T-helper 2 cell treated with Interferon-gamma antibody and Interleukin-4, amounts not matched to agents 100 ng/mL and 5 ng/mL, for 36 hours (primary cell): ENCODE measurements at regions not wholly inside any gene's neighbourhood (a gene's known extent, or its start where the extent isn't known, plus 50 kb on each side); places are given as distances from the start of the nearest gene placed in this dataset.

Experiments
- intact Hi-C: fragments of 100-400 bp; cut with micrococcal nuclease; formaldehyde crosslinking; loops from one replicate; pipeline ENCODE4 v1.15.1; 2023

GRCh38 chr5:3948838-3949237 is 353.2 kb downstream of the IRX1 start:
- intact Hi-C loops: no loop called here

DNA sequence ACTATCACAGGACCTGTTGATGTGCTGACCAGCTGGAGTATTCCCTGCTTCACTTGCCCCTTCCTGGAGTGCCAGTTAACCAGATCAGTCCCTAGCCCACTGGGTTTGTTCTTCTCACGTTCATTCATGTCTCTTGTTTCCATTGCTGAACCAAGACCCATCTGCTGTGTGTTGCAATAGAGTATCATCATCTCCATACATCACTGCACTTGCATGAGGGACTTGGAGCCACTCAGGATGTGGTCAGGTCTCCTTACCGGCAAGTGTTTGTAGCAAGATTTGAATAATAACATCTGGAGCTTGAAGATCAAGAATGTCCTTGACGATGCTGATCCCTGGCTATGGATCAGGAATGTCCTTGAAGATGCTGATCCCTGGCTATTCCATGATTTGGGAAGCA is 358.6 kb downstream of the IRX1 start:
- intact Hi-C loops: no loop called here

DNA sequence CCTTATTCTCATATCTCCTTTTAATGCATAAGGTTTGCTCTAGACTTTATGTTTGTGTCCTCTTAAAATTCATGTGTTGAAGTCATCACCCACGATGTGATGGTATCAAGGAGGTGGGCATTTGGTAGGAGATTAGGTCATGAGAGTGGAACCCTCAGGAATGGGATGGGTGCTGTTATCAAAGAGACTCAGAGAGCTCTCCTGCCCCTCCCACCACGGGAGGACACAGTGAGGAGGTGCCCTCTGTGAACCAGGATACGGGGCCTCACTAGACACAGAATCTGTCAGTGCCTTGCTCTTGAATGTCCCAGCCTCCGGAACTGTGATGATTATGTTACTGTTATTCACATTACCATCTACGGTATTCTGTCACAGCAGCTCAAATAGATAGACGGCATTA is 359.0 kb downstream of the IRX1 start:
- intact Hi-C loops: no loop called here

DNA sequence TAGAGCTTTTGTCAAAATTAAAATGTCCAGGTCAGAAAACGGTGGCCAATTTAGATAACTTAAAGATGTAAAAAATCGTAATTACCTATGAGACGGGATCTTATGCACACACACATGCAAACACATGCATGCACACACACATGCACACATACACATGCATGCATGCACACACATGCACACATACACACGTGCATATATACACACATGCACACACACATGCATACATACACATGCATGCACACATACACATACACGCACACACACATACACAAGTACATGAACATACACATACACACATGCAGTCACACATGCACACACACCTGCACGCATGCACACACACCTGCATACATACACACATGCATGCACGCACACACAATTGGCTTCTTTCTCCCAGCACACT is 362.0 kb downstream of the IRX1 start:
- intact Hi-C loops: no loop called here

- intact Hi-C loops: no loop called here
Observed at GRCh38 chr5:3958389-3958788, 362.8 kb downstream of the IRX1 start.

- intact Hi-C loops: no loop called here
Observed at GRCh38 chr5:3962113-3962512, 366.5 kb downstream of the IRX1 start.

GRCh38 chr5:3963652-3964051 is 368.0 kb downstream of the IRX1 start:
- intact Hi-C loops: no loop called here

- intact Hi-C loops: no loop called here
Observed at GRCh38 chr5:3980156-3980555, 384.5 kb downstream of the IRX1 start.

GRCh38 chr5:3987867-3988266 is 392.2 kb downstream of the IRX1 start:
- intact Hi-C loops: no loop called here

DNA sequence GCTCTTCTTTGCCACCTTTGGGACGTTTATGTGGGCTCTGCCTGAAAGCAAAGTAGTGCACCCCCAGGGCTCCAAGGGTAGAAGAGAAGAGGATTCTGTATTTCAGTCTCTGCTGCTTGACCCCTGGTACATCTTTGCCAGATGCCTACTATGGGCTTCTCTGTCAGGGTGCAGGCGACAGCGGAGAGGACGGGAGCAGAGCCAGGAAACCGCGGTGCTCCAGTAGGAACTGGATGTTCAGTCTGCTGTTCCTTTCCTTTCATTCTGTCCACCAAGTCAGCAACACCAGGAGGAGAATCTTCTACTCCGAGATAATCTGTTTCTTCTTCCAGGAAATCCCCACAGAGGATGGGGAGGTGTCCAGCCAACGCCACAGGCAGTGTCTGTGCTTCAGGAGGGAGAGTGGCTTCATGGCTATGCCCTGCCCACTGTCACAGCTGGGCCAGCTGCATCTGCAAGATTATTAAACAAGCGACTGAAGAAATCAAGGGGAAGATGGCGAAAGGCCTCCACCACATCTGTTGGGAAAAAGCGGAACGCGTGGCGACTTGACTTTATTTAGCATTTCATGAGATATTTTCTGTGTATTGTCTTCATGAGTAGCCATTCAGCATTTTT is 398.3 kb downstream of the IRX1 start:
- intact Hi-C loops: no loop called here

DNA sequence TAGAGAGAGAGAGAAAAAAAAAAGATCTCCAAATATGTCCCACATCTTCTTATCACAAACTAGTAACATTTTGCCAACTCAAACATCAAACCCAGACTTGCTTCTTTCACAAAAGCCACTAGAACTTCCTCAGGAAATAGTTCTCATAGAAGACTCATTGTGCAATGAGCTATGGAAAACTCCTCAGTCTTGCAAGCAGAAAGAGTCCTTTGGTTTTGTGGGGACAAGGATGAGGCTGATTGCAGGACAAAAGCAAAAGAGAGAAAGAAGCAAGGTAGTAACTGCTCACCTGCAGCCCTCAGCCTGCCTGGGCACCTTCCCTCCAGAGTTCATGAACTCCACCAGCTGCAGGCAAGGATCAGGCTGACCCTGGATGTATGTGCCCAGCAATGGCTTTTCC is 399.0 kb downstream of the IRX1 start:
- intact Hi-C loops: no loop called here

- intact Hi-C loops: no loop called here
Observed at GRCh38 chr5:3995954-3996619, 400.5 kb downstream of the IRX1 start.

GRCh38 chr5:3996707-3997336 is 401.2 kb downstream of the IRX1 start:
- intact Hi-C loops: no loop called here

- intact Hi-C loops: no loop called here
Observed at GRCh38 chr5:3997670-3998069, 402.0 kb downstream of the IRX1 start.

- intact Hi-C loops: no loop called here
Observed at GRCh38 chr5:3999929-4000328, 404.3 kb downstream of the IRX1 start.

GRCh38 chr5:4001004-4001403 is 405.4 kb downstream of the IRX1 start:
- intact Hi-C loops: no loop called here

DNA sequence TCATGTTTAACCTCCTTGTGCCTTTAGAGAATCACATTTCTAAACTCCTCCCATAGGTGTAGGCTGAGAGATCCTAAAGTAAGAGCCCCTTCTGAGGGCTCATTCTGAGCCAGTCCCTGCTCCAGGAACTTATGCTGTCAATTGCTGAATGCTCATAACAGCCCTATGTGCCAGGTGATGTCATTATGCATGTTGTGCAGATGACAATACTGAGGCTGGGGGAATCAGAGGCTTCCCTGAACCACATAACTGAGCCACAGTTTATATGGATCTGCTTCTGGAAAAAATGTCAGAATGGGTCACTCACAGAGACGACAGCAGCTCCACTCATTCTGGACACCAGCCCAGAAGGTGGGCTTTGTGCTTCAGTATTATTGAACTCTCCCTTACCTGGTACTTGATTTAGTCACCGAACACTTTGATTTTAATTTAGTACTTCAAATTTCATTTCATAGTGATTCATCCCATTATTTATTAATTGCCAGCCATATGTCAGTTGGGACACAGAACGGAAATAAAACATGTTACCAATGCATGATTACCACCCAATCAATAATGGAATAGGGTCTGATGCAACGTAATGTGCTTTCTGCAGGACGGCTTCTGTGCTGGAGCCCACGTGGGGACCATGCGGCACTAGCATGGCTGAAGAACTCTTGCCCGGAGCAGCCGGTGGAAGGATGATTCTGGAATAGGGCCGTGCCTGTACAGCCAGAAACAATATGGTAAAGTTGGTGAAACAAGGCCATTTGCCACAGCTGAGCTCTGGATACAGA is 406.3 kb downstream of the IRX1 start:
- intact Hi-C loops: no loop called here

DNA sequence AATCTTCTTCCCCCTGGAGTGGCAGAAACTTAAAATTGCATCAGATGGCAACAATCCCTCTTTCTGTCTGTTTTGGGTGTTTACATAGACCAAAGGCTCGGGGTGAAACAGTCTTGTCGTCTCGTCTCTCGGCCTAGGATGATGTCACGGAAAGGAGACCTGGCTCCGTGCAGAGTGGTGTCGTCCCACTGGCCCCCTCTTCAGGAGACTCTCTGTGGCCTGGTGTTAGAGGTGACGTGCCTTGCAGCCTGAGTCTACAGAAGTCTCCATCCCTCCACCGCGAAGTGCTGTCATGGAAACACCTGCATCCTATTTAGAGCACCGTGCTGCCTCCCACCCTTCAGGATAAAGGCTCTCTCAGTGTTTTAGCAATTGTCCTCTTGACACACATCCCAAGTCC is 409.7 kb downstream of the IRX1 start:
- intact Hi-C loops: no loop called here

DNA sequence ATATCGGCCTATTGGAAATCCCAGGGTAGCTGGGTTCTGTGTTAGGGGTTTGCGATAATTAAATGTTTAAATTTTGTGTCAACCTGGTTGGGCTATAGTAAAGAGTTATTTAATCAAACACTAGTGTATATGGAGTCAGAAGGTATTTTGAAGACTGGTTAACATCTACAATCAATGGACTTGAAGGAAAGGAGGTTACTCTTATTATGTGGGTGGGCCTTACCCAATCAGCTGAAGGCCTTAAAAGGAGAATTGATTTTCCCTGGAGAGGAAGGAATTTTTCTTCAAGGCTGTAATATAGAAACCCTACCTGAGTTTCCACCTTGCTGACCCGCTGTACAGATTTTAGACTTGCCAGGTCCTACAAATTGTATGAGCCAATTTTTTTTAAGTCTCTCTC is 411.4 kb downstream of the IRX1 start:
- intact Hi-C loops: no loop called here

DNA sequence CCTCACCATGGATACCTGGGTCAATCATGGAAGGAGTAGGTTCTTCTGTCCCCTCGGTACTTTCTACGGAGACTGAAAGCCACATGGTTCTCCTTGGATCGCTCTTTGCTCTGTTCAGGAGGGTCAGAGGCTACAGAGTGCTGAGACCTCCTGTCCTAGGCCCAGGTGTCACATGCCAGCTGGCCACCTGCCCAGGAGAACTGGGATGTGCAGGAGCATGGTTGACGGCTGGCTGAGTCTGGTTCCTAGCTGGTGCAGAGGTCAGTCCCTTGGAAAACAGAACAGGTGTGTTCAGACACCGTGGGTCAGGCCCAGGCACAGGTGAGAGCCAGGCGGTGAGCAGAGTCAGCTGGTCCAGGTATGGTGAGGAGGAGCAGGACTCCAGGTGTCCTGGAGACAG is 416.3 kb downstream of the IRX1 start:
- intact Hi-C loops: no loop called here

DNA sequence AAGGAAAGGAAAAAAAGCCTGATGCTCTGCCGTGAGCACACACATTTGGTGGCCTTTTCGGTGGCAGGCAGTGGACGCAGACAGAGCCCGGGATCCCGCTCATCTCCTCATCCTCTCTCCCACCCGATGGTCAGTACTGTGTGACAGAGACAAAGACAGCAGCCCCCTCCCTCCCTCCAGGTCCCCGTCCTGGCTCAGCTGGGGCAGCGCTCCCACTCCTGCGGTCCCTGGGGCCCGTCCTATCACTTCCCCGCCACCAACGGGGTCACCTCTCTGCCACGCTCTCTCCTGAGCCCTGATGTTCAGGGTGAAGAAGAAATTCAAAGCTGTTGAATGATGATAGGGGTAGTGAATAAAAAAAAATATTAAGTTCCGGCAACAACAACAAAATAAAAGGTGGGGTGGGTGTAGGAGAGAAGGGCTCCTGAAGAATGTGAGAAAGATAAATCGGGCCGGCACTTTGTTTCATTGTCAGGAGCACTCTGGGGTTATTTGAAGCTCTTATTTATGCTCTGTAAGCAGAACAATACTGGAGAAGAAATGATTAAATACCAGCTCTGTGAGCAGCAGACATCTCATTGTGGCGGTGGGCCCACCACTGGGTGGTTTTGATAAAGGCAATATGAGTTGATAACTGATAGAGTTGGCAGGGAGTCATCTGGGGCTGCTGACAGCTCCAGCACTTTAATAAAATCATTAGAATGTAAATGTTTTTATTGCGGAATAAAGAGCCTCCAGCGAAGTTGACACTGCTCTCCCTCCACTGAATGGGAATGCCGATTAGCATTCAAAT is 417.7 kb downstream of the IRX1 start:
- intact Hi-C loops: no loop called here
